Fibroblast of pulmonary artery (primary cell): ENCODE measurements at regions not wholly inside any gene's neighbourhood (a gene's known extent, or its start where the extent isn't known, plus 50 kb on each side); places are given as distances from the start of the nearest gene placed in this dataset.

ENCODE experiments used
- DNase-seq: peaks from one replicate; pipeline ENCODE4 v3.0.0-alpha.2; 2010; ENCODE audit warnings: low read depth
- H3K4me3 ChIP-seq: replicated peaks from 2 replicates; pipeline ENCODE4 v1.5.1; 2011; ENCODE audit warnings: low read depth, mild to moderate bottlenecking, control low read depth, low read length, moderate library complexity
- CTCF ChIP-seq: IDR thresholded peaks from 2 replicates; pipeline ENCODE4 v1.5.1; 2011; ENCODE audit warnings: mild to moderate bottlenecking, control low read depth, low read length, inconsistent platforms; ENCODE audit errors: missing control alignments

- no peak for DNase-seq
- H3K4me3 ChIP-seq = no peak overlapping the region
- TF ChIP-seq CTCF = no peak
Measured at GRCh38 chr9:118583414-118583813, 785.8 kb downstream of the BRINP1 start.

GRCh38 chr9:118586978-118587377 is 782.3 kb downstream of the BRINP1 start:
- no peak for DNase-seq

GRCh38 chr9:118594428-118594827 is 774.8 kb downstream of the BRINP1 start:
- TF ChIP-seq CTCF = no peak
- H3K4me3 ChIP-seq = no peak overlapping the region
- DNase-seq = no peak

More at GRCh38 chr9:118586978-118587377, 782.3 kb downstream of the BRINP1 start:
- no peak overlapping the region for H3K4me3 ChIP-seq
- TF ChIP-seq CTCF = no peak

- H3K4me3 ChIP-seq = no peak overlapping the region
- peak; percentile 23 for DNase-seq
- peak; percentile 10 for TF ChIP-seq CTCF
Measured at GRCh38 chr9:118595719-118596305, 773.4 kb downstream of the BRINP1 start.

- no peak for TF ChIP-seq CTCF
- H3K4me3 ChIP-seq = no peak overlapping the region
- no peak for DNase-seq
Measured at GRCh38 chr9:118596374-118597015, 772.7 kb downstream of the BRINP1 start.

- no peak for TF ChIP-seq CTCF
- DNase-seq = no peak
Measured at GRCh38 chr9:118606668-118607067, 762.6 kb downstream of the BRINP1 start.

GRCh38 chr9:118609355-118610044 is 759.7 kb downstream of the BRINP1 start:
- TF ChIP-seq CTCF = no peak
- no peak overlapping the region for H3K4me3 ChIP-seq
- peak; percentile 35 for DNase-seq

More at GRCh38 chr9:118606668-118607067, 762.6 kb downstream of the BRINP1 start:
- no peak overlapping the region for H3K4me3 ChIP-seq
